IPS-NIHi7 (cell line): ENCODE measurements at regions not wholly inside any gene's neighbourhood (a gene's known extent, or its start where the extent isn't known, plus 50 kb on each side); places are given as distances from the start of the nearest gene placed in this dataset.
"Not testable (repeated sequence)": the region's sequence is repeated elsewhere in the genome, so short reads cannot be mapped to it uniquely, and the experiment has no call there.

Experiments used
- DNase-seq: peaks from one replicate; pipeline ENCODE4 v3.0.0; 2012; ENCODE audit warnings: mixed read lengths; ENCODE audit errors: extremely low spot score

- DNase-seq: no peak
These were observed 70.5 kb upstream of the ADTRP start for GRCh38 chr6:11848852-11849731.

GRCh38 chr6:11848346-11848651, 69.7 kb upstream of the ADTRP start:
- no peak for DNase-seq

- peak; percentile 31 for DNase-seq
These were observed 69.1 kb upstream of the ADTRP start for GRCh38 chr6:11847515-11848345.

GRCh38 chr6:11847068-11847467, 68.5 kb upstream of the ADTRP start:
- not testable (repeated sequence) for DNase-seq

GRCh38 chr6:11845664-11846577, 67.3 kb upstream of the ADTRP start:
- no peak for DNase-seq

GRCh38 chr6:11842795-11843194, 64.2 kb upstream of the ADTRP start:
- not testable (repeated sequence) for DNase-seq

- DNase-seq: no peak
These were observed 56.5 kb upstream of the ADTRP start for GRCh38 chr6:11835065-11835464.

GRCh38 chr6:11833626-11834592, 55.3 kb upstream of the ADTRP start:
- no peak for DNase-seq

GRCh38 chr6:11831653-11832052, 53.0 kb upstream of the ADTRP start:
- no peak for DNase-seq

GRCh38 chr6:11830520-11830919, 51.9 kb upstream of the ADTRP start:
- DNase-seq: no peak

GRCh38 chr6:11830105-11830504, 51.5 kb upstream of the ADTRP start:
- no peak for DNase-seq

- no peak for DNase-seq
These were observed 49.8 kb upstream of the ADTRP start for GRCh38 chr6:11828262-11828870.
